ENCODE measurements at regions not wholly inside any gene's neighbourhood (a gene's known extent, or its start where the extent isn't known, plus 50 kb on each side); places are given as distances from the start of the nearest gene placed in this dataset.

DNA sequence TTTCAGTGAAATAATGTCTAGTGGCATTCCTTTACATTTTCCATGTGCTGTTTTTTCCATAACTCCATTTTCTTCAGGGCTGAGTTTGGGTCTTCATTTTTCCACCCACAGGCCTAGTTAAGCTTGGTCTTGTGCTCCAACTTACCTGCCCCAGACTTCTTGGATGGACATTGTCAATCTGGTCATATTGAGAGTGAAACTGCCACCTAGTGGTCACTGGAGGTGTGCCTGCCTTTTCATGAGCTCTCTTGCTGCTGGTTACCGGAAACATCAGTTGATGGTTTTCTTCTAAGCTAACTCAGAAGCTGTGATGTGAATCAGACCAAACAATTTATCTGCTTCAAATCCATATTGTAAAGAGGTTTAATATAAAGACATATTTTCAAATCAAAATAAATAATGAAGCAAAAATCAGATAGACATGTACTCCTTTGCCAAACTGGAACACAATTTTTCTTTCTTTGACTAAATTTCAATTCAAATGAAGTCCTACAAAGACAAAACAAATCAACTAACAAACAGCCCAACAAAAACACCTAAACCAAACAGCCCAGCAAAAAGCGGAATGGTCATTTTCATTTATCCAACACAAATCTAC, 135.1 kb upstream of the RASGRP1 start:
- 78% methylated on average over 2 of the region's 2 CpGs; no CpG with 5 or more reads in 1 of the 2 experiments for WGBS, 2 experiments (ENCODE audit: extremely low coverage in 1 of 2, insufficient coverage in 1 of 2, insufficient read length in 1 of 2, insufficient replicate concordance in 2 of 2, low coverage in 1 of 2, low lambda C conversion rate in 2 of 2, missing lambda C conversion rate in 1 of 2)
- Histone ChIP-seq H2BK120ac (replicated peaks; ENCODE audit: low read depth, low read length) (no peak overlapping the region), H4K8ac (ENCODE audit: extremely low read depth, insufficient read depth, low read length) (no peak overlapping the region), H3K27me3 (replicated peaks in 1 of 4; ENCODE audit: control insufficient read depth in 3 of 4, extremely low read depth in 1 of 4, insufficient read depth in 3 of 4, low read length in 3 of 4) (no peaks in the 10 kb centered on the region; a peak in 1 of 7 replicates), H3K23ac (ENCODE audit: insufficient read length) (no peak overlapping the region), H4K20me1 (replicated peaks in 1 of 2; ENCODE audit: control insufficient read depth in 1 of 2, insufficient read depth in 2 of 2, low read length in 2 of 2) (no peaks in the 10 kb centered on the region), H3K14ac (ENCODE audit: insufficient read length) (no peak overlapping the region), H4K91ac (replicated peaks; ENCODE audit: insufficient read length, low read length) (no peak overlapping the region), H3K79me2 (ENCODE audit: control insufficient read depth in 1 of 2, insufficient read depth in 2 of 2, low read length in 2 of 2) (no peaks in the 10 kb centered on the region), H3K18ac (ENCODE audit: extremely low read depth, low read length) (no peak overlapping the region), H4K5ac (ENCODE audit: insufficient read length, low read depth, low read length) (no peak overlapping the region), H2BK5ac (ENCODE audit: low read depth, low read length) (no peak overlapping the region), H3K56ac (replicated peaks; ENCODE audit: insufficient read length, low read depth, low read length) (no peak overlapping the region), H3K4me1 (replicated peaks in 1 of 4; ENCODE audit: control insufficient read depth in 3 of 4, insufficient read depth in 4 of 4, low read length in 3 of 4) (peaks cover 0 to 6% (median 3%) of the 10 kb centered on the region in 4 experiments; a peak in 4 of 7 replicates), H3K4me3 (ENCODE audit: extremely low read depth in 1 of 4, insufficient read depth in 2 of 4, low read depth in 3 of 4, low read length in 4 of 4) (no peak overlapping the region), H2BK20ac (ENCODE audit: low read length) (no peak overlapping the region), H3K27ac (ENCODE audit: low read depth, low read length) (no peak overlapping the region), H3K9me3 (ENCODE audit: insufficient read depth in 2 of 2, low read depth in 1 of 2, low read length in 1 of 2) (no peaks in the 10 kb centered on the region), H3K23me2 (ENCODE audit: low read depth, low read length) (no peaks in the 10 kb centered on the region), H2AK5ac (ENCODE audit: low read depth, low read length) (no peak overlapping the region), H2BK15ac (ENCODE audit: low read length) (no peak overlapping the region), H3K79me1 (ENCODE audit: low read depth, low read length) (no peaks in the 10 kb centered on the region), H2AFZ (ENCODE audit: low read length) (no peak overlapping the region), H2BK12ac (ENCODE audit: low read depth, low read length) (no peak overlapping the region), H3K4ac (replicated peaks; ENCODE audit: insufficient read length, low read depth, low read length) (no peak overlapping the region), H3K4me2 (ENCODE audit: insufficient read depth in 1 of 2, low read depth in 2 of 2, low read length in 2 of 2) (no peak overlapping the region), H3K9ac (replicated peaks in 1 of 4; ENCODE audit: extremely low read depth in 1 of 4, low read depth in 3 of 4, low read length in 3 of 4) (no peak overlapping the region), H3K36me3 (ENCODE audit: control insufficient read depth in 2 of 4, insufficient read depth in 4 of 4, low read length in 3 of 4) (no peaks in the 10 kb centered on the region)
- TF ChIP-seq, protein P1, sequence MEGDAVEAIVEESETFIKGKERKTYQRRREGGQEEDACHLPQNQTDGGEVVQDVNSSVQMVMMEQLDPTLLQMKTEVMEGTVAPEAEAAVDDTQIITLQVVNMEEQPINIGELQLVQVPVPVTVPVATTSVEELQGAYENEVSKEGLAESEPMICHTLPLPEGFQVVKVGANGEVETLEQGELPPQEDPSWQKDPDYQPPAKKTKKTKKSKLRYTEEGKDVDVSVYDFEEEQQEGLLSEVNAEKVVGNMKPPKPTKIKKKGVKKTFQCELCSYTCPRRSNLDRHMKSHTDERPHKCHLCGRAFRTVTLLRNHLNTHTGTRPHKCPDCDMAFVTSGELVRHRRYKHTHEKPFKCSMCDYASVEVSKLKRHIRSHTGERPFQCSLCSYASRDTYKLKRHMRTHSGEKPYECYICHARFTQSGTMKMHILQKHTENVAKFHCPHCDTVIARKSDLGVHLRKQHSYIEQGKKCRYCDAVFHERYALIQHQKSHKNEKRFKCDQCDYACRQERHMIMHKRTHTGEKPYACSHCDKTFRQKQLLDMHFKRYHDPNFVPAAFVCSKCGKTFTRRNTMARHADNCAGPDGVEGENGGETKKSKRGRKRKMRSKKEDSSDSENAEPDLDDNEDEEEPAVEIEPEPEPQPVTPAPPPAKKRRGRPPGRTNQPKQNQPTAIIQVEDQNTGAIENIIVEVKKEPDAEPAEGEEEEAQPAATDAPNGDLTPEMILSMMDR (IDR thresholded peaks at IDR 0.05; ENCODE audit: control extremely low read depth in 1 of 3, insufficient read depth in 1 of 3, low read depth in 1 of 3, low read length in 3 of 3): peak; percentile 62 to 93 (median 71)
- TF ChIP-seq HDAC2 (IDR thresholded peaks at IDR 0.05; ENCODE audit: borderline replicate concordance in 1 of 2, low read depth in 2 of 2, low read length in 2 of 2) (no peak), RAD21 (IDR thresholded peaks at IDR 0.05 in 1 of 2, conservative IDR thresholded peaks at IDR 0.05 in 1 of 2; ENCODE audit: low read depth in 2 of 2, low read length in 2 of 2) (peak; percentile 66 to 71)
- POLR2A ChIA-PET (ENCODE audit: partially characterized antibody): interaction anchor here (0.5 kb wide), 1 partner anchor 448 kb away, joined by 5 read pairs; no protein-coding TSS in a partner anchor
- FAIRE-seq: peak; percentile 95
- DNase-seq (ENCODE audit: low read depth in 1 of 2, low spot score in 2 of 2): peak in 1 of 2 experiments; percentile 63
- CTCF ChIA-PET (ENCODE audit: partially characterized antibody): interaction anchor here (0.6 to 5.9 kb wide), 53 partner anchors 7 to 1057 kb away, joined by 3 to 72 read pairs (median 4); partner anchors contain the start of gene RASGRP1
